K562 (cell line): ENCODE measurements at regions not wholly inside any gene's neighbourhood (a gene's known extent, or its start where the extent isn't known, plus 50 kb on each side); places are given as distances from the start of the nearest gene placed in this dataset.

Experiments used
- GATAD2B ChIP-seq: fragments of 450-650 bp; IDR thresholded peaks from 2 replicates; pipeline ENCODE4 v1.6.1; 2017; ENCODE audit warnings: mild to moderate bottlenecking, borderline replicate concordance
- HDAC1 ChIP-seq, 2 experiments: fragments of 450-650 bp; IDR thresholded peaks; 2 replicates each; pipeline ENCODE4 v1.6.1; 2016 to 2017; ENCODE audit warnings: inconsistent platforms in 1 of 2, mild to moderate bottlenecking in 1 of 2, moderate library complexity in 1 of 2
- HMG20B ChIP-seq: fragments of 250-450 bp; sonication (Bioruptor Pico); IDR thresholded peaks from 2 replicates; pipeline ENCODE4 v1.5.0; 2021; ENCODE audit warnings: mild to moderate bottlenecking
- LARP7 ChIP-seq: fragments of 450-650 bp; IDR thresholded peaks from 2 replicates; pipeline ENCODE4 v1.6.1; 2016
- MAFK ChIP-seq: IDR thresholded peaks from 2 replicates; pipeline ENCODE4 v1.6.1; 2011; ENCODE audit warnings: low read length, improper control_type of control experiment
- MLX ChIP-seq, 2 experiments: fragments of 450-650 bp in 1 of 2; sonication (generic) in 1 of 2; formaldehyde crosslinking; conservative IDR thresholded peaks; 2 replicates each; pipeline versions ENCODE4 v1.4.0 to v1.8.1; 2020 to 2022; ENCODE audit warnings: mild to moderate bottlenecking in 1 of 2, missing genetic modification reagents in 1 of 2
- NR2C2 ChIP-seq, 2 experiments: fragments of 200-800 bp in 1 of 2; sonication (Bioruptor generic) in 1 of 2; sonication (generic) in 1 of 2; formaldehyde crosslinking in 1 of 2; IDR thresholded peaks; 2 replicates each; pipeline versions ENCODE4 v1.6.1 to v1.8.0; 2016 to 2022; ENCODE audit warnings: mild to moderate bottlenecking in 1 of 2, missing compliant biosample characterization in 1 of 2, missing genetic modification characterization in 1 of 2, missing genetic modification reagents in 1 of 2
- PHF21A ChIP-seq: fragments of 450-650 bp; IDR thresholded peaks from 2 replicates; pipeline ENCODE4 v1.6.1; 2017; ENCODE audit warnings: low read depth, borderline replicate concordance
- POLR2G ChIP-seq: fragments of 200-400 bp; formaldehyde crosslinking; IDR thresholded peaks from 2 replicates; pipeline ENCODE4 v1.6.1; 2017; ENCODE audit warnings: low read depth, mild to moderate bottlenecking, antibody characterized with exemption, low read length, moderate library complexity
- POU5F1 ChIP-seq: fragments of 150-350 bp; IDR thresholded peaks from 2 replicates; pipeline ENCODE4 v1.6.1; 2014; ENCODE audit warnings: borderline replicate concordance, low read length, low read depth, mild to moderate bottlenecking; ENCODE audit not compliant: partially characterized antibody
- SNIP1 ChIP-seq: fragments of 450-650 bp; IDR thresholded peaks from 2 replicates; pipeline ENCODE4 v1.7.1; 2017; ENCODE audit warnings: low read depth, mild to moderate bottlenecking
- ZBTB40 ChIP-seq, 2 experiments: fragments of 450-650 bp in 1 of 2; sonication (generic) in 1 of 2; formaldehyde crosslinking in 1 of 2; IDR thresholded peaks; 2 replicates each; pipeline versions ENCODE4 v1.7.1 to v1.9.0; 2016 to 2022; ENCODE audit warnings: inconsistent platforms in 1 of 2, mild to moderate bottlenecking in 1 of 2, missing genetic modification reagents in 1 of 2
- ZNF140 ChIP-seq: fragments of 250-450 bp; sonication (Bioruptor Pico); IDR thresholded peaks from 2 replicates; pipeline ENCODE4 v1.8.0; 2021; ENCODE audit warnings: moderate library complexity, mild to moderate bottlenecking, inconsistent platforms
- ZNF282 ChIP-seq: sonication (generic); formaldehyde crosslinking; IDR thresholded peaks from 2 replicates; pipeline ENCODE4 v1.8.1; 2023; ENCODE audit warnings: missing genetic modification reagents
- ZNF639 ChIP-seq, 2 experiments: fragments of 200-800 bp in 1 of 2; sonication (Bioruptor generic) in 1 of 2; sonication (generic) in 1 of 2; formaldehyde crosslinking in 1 of 2; IDR thresholded peaks in 1 of 2; conservative IDR thresholded peaks in 1 of 2; 2 replicates each; pipeline versions ENCODE4 v1.5.0 to v1.6.1; 2016 to 2020; ENCODE audit warnings: missing compliant biosample characterization in 1 of 2, missing genetic modification characterization in 1 of 2, missing genetic modification reagents in 1 of 2
- ZNF75A ChIP-seq: fragments of 450-650 bp; formaldehyde crosslinking; IDR thresholded peaks from 2 replicates; pipeline ENCODE4 v1.4.0; 2020; ENCODE audit warnings: mild to moderate bottlenecking

GRCh38 chr15:31160740-31161495 is 59.4 kb upstream of the TRPM1 start (continued):
- TF ChIP-seq ZBTB40 (IDR thresholded peaks at IDR 0.05) = no peak
- TF ChIP-seq ZBTB40 (CRISPR knock-in tag; IDR thresholded peaks at IDR 0.05) = no peak
- no peak for TF ChIP-seq HMG20B
- no peak for TF ChIP-seq SNIP1
- no peak for TF ChIP-seq ZNF75A (CRISPR knock-in tag)
- no peak for TF ChIP-seq HDAC1 (IDR thresholded peaks at IDR 0.05)
- no peak for TF ChIP-seq LARP7
- no peak for TF ChIP-seq POU5F1
- no peak for TF ChIP-seq ZNF140 (CRISPR knock-in tag)
- TF ChIP-seq POLR2G = no peak
- no peak for TF ChIP-seq MAFK
- no peak for TF ChIP-seq GATAD2B
- TF ChIP-seq NR2C2 (CRISPR knock-in tag; IDR thresholded peaks at IDR 0.05) = no peak
- no peak for TF ChIP-seq NR2C2 (tag; IDR thresholded peaks at IDR 0.05)
- TF ChIP-seq MLX (CRISPR knock-in tag; conservative IDR thresholded peaks at IDR 0.05) = no peak
- TF ChIP-seq ZNF639 (CRISPR knock-in tag; conservative IDR thresholded peaks at IDR 0.05 in 1 of 2, IDR thresholded peaks at IDR 0.05 in 1 of 2) = no peak
- no peak for TF ChIP-seq ZNF282
- no peak for TF ChIP-seq PHF21A
